Epithelial cell of proximal tubule (primary cell): ENCODE measurements at regions not wholly inside any gene's neighbourhood (a gene's known extent, or its start where the extent isn't known, plus 50 kb on each side); places are given as distances from the start of the nearest gene placed in this dataset.

Source experiments
- DNase-seq: peaks from one replicate; pipeline ENCODE4 v3.0.0-alpha.2; 2011; ENCODE audit warnings: low read depth
- H3K4me3 ChIP-seq: 2 replicates; pipeline ENCODE4 v1.5.1; 2011; ENCODE audit warnings: low read depth, mild to moderate bottlenecking, low read length
- CTCF ChIP-seq: conservative IDR thresholded peaks from 2 replicates; pipeline ENCODE4 v1.5.1; 2012; ENCODE audit warnings: low read depth, mild to moderate bottlenecking, low read length

DNA sequence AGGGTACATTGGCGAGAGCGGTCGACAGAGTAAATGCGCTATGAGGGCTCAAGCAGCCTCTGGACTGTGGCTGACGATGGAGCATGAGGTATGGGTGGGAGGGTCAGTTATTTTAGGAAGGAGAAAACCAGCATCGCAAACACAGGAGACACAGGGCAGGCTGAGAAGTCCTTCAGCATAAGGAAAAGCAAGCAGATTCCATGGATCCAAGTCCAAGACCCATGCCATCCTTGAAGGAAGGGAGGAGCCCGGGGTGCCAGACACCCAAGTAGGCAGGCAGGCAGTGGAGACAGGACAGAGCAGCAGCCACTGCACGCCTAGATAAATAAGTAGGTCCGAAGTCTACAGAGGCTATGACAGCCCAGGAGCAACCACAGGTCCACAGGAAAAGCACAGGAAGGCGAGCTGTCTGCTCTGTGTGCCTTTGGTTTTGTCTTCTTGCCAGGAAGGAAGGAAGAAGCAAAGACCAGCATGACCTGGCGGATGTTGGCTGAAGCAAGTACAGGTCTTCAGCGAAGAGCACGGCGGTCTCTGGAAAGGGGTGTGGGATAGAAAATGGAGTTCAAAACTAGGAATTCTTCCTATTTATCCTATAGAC is 76.4 kb upstream of the SLC45A1 start:
- DNase-seq, result no peak
- H3K4me3 ChIP-seq, result no peak overlapping the region
- TF ChIP-seq CTCF, result no peak

DNA sequence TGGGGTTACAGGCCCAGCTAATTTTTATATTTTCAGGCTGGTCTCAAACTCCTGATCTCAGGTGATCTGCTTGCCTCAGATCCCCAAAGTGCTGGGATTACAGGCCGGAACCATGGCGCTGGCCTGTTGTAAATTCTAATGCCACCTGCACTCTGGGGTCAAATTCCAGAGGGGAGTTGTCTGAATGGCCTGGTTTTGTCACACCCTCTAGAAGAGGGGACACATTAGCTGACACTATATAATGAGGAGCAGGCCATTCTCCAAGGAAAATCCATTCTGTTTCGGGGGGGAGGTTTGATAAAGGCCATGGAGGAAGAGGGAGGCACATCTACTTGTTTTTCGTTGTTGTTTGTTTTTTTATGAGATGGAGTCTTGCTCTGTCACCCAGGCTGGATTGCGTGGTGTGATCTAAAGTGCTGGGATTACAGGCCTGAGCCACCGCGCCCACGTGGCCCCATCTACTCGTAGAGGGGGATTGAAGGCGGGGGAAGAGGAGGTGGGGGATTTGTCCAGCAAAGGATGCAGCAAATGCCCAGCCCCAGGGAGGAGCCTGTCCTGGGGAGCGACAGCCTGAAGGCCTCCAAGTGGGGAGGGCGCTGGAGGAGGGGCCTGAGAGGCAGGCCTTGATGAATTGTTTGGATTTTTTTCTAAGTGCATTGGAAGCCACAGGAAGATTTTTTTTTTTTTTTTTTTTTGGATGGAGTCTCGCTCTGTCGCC is 78.4 kb upstream of the SLC45A1 start:
- no peak for TF ChIP-seq CTCF
- no peak overlapping the region for H3K4me3 ChIP-seq
- no peak for DNase-seq

DNA sequence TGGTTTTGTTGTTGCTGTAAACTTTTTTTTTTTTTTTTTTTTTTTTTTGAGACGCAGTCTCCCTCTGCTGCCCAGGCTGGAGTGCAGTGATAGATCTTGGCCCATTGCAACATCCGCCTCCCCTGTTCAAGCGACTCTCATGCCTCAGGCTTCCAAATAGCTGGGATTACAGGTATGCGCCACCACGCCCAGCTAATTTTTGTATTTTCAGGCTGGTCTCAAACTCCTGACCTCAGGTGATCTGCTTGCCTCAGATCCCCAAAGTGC is 78.9 kb upstream of the SLC45A1 start:
- H3K4me3 ChIP-seq, result no peak overlapping the region
- TF ChIP-seq CTCF, result peak; percentile 50
- no peak for DNase-seq

DNA sequence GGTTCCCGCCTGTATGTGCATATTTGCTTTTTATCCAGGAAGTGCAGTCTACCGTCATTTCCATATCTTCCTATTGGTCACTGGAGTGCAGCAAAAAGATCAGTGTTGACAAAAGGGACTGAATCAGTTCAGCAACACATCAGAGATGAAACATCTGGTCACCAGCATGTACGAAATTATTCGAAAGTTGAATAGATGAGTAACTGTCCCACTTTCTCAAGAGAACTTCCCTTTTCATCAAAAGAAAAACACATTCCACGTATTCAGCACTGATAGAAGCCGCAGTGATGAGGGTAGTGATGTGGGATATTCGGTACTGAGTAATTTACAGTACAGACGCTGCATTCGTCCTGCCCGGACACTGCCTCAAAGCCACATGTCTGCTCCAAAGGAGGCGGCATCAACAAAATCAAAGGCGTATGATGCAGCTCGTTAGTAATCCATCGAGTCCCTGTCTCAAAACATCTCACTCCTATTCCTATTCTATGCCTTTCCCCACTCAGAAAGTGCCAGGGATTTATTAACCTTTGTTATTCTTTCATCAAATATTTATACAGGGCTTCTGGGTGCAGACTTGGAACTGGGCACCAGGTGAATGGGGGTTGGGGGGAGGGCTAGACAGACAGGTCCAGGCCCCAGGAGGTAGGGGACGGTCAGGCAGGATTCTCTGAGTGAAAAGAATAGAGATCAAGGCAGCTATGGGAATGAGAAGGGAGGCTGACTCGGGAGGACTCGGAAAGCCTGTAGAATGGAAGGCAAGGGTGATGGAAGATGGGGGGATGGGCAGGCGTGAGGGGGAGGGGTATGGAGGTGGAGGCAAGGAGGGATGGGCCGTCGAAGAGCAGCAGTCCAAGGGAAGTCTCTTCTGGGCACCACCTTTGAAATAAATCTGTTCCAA is 79.5 kb upstream of the SLC45A1 start:
- no peak overlapping the region for H3K4me3 ChIP-seq
- no peak for DNase-seq

GRCh38 chr1:8232036-8232757 is 85.7 kb upstream of the SLC45A1 start:
- TF ChIP-seq CTCF, result no peak
- DNase-seq, result no peak
- H3K4me3 ChIP-seq, result no peak overlapping the region

More for the DNA sequence above, 79.5 kb upstream of the SLC45A1 start:
- TF ChIP-seq CTCF, result no peak

GRCh38 chr1:8230292-8230621 is 87.7 kb upstream of the SLC45A1 start:
- DNase-seq, result no peak
- TF ChIP-seq CTCF, result no peak
- no peak overlapping the region for H3K4me3 ChIP-seq
